ENCODE measurements at regions not wholly inside any gene's neighbourhood (a gene's known extent, or its start where the extent isn't known, plus 50 kb on each side); places are given as distances from the start of the nearest gene placed in this dataset.

DNA sequence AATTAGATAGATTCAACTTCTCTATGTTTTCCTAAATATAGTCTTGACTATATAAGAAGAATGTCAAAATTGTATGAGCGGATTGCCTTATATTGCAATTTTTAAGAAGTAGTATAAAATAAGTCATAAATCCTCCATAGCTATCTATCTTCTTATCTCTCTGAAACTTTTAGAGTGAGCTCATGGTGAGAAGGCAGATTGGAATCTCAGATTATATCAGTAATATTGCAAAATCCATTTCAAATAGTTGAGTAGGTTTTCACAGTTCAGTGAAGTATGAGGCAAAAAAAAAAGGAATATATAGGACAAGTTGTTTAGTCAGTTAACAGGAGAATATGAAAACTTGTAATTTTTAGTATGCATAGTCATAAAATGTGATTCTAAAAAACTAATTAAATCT, 156.4 kb downstream of the FAM174A start:
- TF ChIP-seq, protein P1, sequence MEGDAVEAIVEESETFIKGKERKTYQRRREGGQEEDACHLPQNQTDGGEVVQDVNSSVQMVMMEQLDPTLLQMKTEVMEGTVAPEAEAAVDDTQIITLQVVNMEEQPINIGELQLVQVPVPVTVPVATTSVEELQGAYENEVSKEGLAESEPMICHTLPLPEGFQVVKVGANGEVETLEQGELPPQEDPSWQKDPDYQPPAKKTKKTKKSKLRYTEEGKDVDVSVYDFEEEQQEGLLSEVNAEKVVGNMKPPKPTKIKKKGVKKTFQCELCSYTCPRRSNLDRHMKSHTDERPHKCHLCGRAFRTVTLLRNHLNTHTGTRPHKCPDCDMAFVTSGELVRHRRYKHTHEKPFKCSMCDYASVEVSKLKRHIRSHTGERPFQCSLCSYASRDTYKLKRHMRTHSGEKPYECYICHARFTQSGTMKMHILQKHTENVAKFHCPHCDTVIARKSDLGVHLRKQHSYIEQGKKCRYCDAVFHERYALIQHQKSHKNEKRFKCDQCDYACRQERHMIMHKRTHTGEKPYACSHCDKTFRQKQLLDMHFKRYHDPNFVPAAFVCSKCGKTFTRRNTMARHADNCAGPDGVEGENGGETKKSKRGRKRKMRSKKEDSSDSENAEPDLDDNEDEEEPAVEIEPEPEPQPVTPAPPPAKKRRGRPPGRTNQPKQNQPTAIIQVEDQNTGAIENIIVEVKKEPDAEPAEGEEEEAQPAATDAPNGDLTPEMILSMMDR (conservative IDR thresholded peaks at IDR 0.05; ENCODE audit: low read depth in 2 of 2): no peak
- TF ChIP-seq STAT1 (IDR thresholded peaks at IDR 0.05; ENCODE audit: unreplicated experiment): no peak
- TF ChIP-seq EZH2phosphoT487 (IDR thresholded peaks at IDR 0.05; ENCODE audit: unreplicated experiment): no peak
- TF ChIP-seq, protein P2, sequence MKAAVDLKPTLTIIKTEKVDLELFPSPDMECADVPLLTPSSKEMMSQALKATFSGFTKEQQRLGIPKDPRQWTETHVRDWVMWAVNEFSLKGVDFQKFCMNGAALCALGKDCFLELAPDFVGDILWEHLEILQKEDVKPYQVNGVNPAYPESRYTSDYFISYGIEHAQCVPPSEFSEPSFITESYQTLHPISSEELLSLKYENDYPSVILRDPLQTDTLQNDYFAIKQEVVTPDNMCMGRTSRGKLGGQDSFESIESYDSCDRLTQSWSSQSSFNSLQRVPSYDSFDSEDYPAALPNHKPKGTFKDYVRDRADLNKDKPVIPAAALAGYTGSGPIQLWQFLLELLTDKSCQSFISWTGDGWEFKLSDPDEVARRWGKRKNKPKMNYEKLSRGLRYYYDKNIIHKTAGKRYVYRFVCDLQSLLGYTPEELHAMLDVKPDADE (IDR thresholded peaks at IDR 0.05): no peak
- no peak for TF ChIP-seq POLR2AphosphoS5 (IDR thresholded peaks at IDR 0.05; ENCODE audit: low read depth)
- TF ChIP-seq, protein P3, sequence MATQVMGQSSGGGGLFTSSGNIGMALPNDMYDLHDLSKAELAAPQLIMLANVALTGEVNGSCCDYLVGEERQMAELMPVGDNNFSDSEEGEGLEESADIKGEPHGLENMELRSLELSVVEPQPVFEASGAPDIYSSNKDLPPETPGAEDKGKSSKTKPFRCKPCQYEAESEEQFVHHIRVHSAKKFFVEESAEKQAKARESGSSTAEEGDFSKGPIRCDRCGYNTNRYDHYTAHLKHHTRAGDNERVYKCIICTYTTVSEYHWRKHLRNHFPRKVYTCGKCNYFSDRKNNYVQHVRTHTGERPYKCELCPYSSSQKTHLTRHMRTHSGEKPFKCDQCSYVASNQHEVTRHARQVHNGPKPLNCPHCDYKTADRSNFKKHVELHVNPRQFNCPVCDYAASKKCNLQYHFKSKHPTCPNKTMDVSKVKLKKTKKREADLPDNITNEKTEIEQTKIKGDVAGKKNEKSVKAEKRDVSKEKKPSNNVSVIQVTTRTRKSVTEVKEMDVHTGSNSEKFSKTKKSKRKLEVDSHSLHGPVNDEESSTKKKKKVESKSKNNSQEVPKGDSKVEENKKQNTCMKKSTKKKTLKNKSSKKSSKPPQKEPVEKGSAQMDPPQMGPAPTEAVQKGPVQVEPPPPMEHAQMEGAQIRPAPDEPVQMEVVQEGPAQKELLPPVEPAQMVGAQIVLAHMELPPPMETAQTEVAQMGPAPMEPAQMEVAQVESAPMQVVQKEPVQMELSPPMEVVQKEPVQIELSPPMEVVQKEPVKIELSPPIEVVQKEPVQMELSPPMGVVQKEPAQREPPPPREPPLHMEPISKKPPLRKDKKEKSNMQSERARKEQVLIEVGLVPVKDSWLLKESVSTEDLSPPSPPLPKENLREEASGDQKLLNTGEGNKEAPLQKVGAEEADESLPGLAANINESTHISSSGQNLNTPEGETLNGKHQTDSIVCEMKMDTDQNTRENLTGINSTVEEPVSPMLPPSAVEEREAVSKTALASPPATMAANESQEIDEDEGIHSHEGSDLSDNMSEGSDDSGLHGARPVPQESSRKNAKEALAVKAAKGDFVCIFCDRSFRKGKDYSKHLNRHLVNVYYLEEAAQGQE (IDR thresholded peaks at IDR 0.05; ENCODE audit: unreplicated experiment): no peak

All from GM23338 (cell line).